ENCODE measurements at regions not wholly inside any gene's neighbourhood (a gene's known extent, or its start where the extent isn't known, plus 50 kb on each side); places are given as distances from the start of the nearest gene placed in this dataset.

DNA sequence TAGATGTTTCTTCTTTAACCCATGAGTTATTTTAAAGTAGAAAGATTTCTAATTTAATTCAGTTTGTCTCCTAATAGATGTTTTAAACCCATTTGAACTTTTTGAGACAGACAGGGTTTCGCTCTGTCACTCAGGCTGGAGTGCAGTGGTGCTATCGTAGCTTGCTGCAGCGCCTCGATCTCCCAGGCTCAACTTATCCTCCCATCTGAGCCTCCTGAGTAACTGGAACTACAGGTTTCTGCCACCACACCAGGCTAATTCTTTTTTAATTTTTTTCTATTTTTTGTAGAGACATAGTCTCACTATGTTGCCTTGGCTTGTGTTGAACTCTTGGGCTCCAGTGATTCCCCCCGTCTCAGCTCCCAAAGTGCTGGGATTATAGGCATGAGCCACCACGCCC lies 53.0 kb upstream of the RAB18 start:
- DNase-seq, result no peak

DNA sequence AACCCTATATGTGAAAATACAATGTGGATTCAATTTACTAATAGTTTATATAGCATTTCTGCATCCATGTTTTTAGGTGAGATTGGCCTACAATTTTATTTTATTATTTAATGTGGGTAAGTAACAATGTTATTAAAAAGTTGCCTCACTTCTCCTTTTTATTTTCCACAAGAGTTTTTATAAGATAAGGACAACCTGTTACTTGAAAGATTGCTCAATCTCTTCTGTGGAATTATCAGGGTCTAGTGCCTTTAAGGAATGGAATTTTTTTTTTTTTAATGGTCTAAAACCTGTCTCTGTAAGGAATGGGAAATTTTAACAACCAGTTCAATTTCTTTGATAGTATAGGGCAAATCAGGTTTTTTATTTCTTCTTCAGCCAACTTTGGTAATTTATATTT lies 53.9 kb upstream of the RAB18 start:
- DNase-seq, result no peak

DNA sequence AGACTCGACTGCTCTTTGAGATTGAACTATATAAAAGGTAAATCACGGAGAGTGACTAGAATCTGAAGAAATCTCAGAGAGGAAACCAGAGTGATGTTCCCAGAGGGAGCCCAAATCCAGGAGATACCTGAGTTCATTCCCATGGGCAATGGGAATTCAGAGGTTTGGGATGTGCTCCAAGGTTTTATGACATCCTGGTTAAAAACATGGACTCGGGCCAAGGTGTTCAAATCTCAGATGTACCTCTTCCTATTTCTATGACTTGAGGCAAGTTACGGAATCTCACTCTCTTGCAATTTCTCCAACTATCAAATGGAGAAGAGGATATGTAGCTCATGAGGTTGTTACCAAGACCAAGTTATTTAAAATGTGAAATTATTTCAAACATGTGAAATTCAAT lies 54.5 kb upstream of the RAB18 start:
- DNase-seq, result no peak

DNA sequence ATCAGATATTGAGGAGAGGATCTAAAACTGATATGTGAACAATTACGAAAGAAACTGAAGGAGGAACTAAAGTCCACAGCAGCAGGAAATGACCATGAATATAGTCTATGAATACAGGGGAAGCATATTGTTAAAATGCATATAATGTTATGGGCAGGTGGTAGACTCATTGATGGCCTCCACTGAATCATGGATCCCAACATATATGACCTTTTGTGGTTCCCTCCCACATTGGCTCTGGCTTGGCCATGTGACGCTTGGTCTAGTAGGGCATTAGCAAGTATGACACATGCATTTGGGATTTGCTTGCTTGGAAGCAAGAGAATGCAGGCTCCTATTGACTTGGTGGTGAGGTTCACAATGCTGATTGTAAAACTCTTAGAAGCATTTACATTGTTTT lies 55.2 kb upstream of the RAB18 start:
- no peak for DNase-seq

DNA sequence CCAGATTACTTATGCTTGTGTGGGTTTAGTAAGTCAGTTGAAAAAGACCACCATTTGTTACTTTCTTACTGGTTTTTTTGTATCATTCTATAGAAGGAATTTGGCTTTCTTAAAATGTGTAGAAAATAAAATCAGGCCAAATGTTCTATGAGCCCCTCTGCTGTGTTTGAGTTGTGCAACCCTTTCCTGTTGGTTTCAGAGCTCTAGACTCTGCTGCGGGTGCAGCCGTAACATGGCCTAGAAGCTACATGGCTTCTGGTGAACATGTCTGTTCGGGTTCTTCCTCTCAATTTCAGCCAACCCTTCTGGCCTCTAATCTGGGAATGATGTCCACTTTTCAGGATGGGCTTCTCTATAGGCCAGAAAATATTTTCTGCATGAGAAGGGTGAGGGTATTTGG lies 56.6 kb upstream of the RAB18 start:
- DNase-seq, result no peak

DNA sequence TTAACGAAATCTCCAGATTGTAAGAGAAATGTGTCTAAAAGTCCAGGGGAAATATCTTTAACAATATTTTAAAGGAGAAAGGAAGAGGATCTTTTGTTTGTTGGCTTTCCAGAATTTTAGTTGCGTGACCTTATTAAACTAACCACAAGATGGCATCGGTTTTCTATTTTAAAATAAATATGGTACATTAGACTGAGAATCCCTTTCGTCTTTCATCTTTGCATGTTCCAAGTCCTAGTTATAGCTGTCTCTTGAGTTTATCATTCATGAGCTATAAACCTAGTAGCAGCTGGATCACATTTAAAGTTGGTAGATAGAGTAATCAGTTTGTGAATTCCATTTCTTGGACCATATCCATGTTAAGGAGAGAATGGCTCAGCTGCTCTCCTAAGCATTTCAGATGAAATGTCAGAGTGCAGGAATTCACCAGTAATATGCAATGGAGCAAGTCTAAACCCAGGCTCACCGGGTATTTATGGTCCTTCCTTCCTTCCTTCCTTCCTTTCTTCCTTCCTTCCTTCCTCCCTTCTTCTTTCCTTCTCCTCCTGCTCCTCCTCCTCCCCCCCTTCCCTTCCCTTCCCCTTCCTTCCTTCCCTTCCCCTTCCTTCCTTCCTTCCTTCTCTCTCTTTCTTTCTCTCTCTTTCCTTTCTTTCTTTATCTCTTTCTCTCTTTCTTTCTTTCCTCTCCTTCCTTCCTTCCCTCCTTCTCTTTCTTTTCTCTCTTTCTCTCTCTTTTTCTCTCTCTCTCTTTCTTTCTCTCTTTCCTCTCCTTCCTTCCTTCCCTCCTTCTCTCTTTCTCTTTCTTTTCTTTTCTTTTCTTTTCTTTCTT lies 57.8 kb upstream of the RAB18 start:
- no peak for DNase-seq

DNA sequence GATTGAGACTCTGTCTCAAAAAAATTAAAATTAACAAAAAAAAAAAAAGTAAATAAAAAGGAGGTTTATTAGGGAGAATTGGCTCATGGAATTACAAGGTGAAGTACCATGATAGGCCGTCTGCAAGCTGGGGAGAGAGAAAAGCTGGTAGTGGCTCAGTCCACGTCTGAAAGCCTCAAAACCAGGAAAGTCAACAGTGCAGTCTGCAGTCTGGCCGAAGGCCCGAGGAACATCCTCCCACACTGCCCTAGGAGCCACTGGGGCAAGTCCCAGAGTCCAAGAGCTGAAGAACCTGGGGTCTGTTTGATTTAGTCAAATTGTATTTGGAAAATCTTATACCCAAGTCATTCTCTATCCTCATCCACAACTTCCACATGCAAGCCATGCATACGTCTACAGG lies 59.0 kb upstream of the RAB18 start:
- DNase-seq, result no peak

DNA sequence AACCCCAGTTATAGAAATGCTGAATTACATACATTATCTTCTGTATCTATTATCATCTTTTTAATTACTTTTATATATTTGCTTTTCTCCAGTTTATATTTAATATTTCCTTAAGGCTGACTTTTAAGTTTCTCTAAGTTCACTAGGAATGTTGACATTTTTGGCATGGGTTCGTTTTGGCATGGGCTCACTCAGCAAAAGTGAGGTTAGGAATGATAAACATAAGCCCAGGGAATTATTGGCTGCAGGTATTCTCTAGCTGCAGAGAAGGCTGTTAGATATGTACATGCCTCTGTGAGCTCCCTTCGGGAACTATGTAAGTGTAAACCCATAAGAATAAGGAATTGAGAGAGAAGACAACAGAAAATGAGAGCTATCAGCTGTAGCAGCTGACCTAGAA lies 63.6 kb upstream of the RAB18 start:
- no peak for DNase-seq

DNA sequence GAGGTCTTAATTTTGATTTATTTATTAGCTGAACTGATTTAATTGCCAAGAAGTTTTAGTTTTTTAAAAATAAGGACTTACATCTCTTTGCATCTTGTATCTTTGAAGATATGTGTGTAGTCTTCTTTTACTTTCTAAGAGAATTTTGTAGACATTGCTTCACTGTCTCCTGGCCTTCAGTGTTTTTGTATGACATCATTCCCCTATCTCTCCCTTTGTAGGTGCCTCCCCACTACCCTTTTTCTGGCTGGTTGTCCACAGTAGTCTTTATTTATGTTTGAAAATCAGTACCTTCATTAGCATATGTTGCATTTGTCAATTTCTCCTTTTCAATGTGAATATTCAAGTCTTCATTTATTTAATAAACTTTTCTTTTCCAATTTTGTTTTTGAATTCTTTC lies 64.1 kb upstream of the RAB18 start:
- DNase-seq, result no peak

DNA sequence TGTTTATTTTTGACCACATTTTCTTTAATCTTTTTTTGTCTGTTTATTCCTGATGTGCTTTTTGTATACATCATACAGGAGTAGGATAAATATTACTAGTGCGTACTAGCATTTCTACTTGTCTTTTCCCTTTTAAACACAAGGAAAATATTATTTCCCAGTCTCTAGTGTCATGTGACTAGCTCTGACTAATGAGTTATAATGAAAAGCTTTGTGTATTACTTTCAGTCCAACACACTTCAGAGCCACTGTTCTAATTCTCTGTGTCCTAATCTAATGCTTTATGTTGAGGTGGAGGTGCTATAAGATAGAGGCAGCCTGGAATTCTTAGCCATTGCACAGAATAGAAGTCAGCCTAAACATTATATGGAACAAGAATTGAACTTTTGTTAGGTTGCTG lies 65.0 kb upstream of the RAB18 start:
- DNase-seq, result no peak

DNA sequence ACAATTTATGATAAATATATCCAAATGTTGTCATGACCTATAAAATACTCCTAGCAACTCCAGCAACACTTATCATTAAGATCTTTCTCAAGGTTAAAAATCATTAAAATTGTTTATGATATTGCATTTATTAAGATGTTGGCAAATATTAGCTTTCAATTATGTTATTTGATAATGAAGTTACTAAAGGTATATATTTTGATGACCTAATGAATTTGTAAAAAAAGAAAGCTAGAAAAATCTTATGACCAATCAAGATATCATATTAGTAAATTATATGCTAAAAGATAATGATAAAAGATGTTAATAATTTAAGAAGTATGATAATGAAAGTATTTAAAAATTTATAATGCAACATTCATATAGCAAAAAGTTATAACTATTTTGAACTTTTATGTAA lies 66.3 kb upstream of the RAB18 start:
- no peak for DNase-seq

DNA sequence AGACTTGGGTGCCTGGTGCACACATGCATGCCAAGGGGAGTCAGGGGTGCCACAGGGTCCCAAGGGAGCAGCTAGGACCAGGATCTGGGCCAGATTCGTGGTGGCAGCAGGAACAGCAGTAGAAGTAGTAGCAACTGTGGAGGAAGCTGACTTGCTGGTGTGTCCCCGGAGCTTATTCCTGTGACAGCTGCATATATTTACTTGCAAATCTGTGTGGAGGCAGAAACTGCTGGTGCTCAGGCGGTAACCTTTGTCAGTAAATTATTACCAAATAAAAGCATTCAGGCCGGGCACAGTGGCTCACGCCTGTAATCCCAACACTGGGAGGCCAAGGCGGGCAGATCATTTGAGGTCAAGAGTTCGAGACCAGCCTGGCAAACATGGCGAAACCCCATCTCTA lies 67.4 kb upstream of the RAB18 start:
- no peak for DNase-seq

DNA sequence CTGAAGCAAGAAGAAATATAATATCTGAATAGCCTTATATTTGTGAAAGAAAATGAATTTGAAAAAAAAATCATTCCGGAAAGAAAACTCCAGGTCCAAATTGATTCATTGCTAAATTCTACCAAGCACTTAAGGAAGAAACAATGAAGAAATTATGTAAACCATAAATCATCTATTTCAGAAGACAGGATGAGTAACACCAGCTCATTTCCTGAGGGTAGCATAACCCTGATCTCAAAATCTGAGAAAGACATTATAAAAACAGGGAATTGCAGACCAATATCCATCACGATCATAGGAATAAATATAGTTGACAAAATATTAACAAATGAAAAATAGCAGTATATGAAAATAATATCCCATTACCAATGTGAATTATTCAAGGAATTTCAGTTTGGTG lies 70.1 kb upstream of the RAB18 start:
- no peak for DNase-seq

DNA sequence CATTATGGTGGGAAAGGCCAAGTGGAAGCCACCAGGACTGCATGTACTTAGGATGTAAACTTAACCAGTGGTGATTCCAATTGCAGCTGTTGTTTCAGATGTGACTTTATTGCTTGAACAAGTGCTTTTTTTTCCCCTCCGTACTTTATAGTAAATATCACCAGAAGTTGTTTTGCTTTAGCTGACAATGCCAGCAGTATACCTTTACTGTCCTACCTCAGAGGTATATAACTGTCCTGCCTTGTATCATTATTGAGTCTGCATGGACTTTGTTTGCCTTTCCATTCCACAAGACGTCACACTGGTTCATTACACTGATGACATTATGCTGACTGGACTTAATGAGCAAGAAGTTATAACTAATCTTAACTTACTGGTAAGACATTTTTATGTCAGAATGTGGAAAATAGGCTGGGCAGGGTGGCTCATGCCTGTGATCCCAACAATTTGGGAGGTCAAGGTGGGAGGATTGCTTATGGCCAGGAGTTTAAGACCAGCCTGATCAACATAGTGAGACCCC lies 77.1 kb upstream of the RAB18 start:
- DNase-seq, result no peak

DNA sequence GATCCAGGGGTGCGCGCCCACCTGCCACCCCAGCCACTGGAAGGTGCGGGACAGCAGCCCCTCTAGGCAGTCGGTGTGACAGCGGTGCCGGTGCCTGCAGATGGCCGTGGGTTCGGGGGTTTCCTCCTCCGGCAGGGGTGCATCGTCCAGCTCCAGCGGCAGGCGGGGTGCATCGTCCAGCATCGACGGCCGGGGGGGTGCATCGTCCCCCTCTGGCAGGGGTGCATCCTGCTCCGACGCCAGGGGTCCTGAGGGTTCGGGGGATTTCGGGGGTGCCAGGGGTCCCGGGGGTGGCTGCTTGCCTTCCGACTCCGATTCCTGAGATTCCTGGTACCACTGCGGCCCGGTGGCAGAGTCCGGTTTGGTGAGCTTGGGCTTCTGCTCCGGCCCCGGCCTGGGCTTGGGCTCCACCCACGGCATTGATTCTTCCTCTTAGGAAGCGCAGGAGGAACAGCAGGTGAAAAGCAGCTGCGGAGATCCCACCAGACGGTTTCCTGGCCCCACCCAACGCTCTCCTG lies 90.2 kb upstream of the RAB18 start:
- no peak for DNase-seq

DNA sequence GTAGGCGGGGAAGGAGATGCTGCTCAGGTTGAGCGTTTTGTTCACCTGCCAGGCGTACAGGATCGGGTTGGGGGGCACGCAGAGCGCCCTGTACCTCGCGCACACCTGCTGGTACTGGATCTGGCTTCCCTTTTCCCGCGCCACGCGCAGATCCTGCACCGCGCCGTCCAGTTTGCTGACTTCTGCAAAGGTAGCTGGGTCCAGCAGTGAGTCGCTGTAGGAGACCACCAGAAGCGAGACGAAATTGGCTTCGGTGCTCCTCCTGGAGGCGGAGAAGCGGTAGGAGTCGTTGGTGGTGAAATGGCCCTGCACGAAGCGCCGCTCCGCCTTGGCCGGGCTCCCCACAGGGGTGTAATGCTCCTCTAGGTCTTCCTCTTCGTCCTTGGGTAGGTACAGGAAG lies 90.7 kb upstream of the RAB18 start:
- DNase-seq, result no peak

DNA sequence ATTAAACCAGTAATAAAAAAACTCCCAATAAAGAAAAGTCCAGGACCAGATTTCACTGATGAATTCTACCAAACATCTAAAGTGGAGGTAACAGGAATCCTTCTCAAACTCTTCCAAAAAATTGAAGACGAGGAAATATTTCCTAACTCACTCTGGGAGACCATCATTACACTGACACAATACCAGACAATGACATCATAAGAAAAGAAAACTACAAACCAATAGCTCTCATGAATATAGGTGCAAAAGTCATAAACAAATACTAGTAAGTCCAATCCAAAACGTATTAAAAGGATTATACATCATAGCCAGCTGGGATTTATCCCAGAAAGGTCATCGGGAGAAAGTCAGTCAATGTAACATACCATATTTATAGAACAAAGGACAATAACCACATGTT lies 94.0 kb upstream of the RAB18 start:
- DNase-seq, result no peak

DNA sequence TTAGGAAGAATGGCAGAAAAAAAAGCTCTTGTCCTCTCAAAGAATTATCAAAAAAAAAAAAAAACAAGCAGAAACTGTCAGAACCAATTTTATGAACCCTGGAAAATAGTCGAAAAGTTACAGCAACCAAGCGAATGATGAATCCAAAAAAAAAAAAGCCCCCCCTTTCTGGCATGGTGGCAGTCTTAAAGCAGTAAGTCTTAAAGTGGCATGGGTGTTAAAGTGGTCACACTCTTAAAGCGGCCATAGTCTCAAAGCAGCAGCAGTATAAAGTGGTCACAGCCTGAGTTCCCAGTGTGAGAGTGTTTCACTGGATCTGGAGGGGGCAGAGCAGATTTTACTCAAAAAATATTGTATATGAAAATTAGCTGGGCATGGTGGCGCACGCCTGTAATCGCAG lies 96.8 kb upstream of the RAB18 start:
- DNase-seq, result no peak

DNA sequence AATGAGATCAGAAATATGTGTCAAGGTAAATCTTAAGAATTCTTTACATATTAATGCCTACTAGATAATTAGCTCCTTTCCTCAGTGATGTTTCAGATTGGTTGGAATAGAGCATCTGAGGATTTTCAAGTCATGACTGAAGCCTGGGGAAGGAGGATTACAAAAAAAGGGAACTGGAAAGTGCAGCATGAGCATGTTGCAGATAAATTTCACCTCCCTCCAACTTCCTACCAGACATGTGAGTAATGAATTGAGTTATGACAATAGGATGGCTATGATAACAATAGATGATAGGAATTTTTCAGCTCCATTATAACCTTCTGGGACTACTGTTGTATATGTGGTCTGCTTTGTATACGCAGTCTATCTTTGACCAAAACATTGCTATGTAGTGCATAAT lies 104.2 kb upstream of the RAB18 start:
- DNase-seq, result no peak

DNA sequence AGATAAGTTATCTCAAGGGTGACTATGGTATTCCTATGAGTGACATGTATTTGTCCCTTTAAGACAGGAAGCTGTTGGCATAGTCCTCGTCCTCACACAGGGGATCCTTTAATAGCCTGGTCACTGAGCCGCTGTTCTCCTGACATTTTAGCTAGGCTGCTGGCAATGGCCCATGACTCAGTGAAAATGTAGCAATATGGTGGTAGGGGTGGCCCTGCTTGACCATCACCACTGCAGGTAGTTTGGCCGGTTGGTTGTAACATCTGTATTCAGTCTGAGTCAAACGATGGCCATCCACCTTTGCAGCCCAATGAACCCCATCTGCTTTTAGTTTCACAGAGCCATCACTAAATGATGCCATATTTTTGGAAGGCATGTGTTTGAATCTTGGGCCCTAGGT lies 110.1 kb upstream of the RAB18 start:
- DNase-seq, result no peak

DNA sequence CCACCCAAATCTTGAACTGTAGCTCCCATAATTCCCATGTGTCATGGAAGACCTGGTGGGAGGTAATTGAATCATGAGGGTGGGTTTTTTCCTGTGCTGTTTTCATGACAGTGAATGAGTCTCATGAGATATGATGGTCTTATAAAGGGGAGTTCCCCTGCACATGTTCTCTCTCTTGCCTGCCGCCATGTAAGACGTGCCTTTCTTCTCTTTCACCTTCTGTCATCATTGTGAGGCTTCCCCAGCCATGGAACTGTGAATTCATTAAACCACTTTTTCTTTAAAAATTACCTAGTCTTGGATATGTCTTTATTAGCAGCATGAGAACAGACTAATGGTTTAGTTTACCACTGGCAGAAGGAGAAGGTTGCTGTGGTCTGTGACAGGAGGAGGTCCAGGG lies 111.5 kb upstream of the RAB18 start:
- no peak for DNase-seq

DNA sequence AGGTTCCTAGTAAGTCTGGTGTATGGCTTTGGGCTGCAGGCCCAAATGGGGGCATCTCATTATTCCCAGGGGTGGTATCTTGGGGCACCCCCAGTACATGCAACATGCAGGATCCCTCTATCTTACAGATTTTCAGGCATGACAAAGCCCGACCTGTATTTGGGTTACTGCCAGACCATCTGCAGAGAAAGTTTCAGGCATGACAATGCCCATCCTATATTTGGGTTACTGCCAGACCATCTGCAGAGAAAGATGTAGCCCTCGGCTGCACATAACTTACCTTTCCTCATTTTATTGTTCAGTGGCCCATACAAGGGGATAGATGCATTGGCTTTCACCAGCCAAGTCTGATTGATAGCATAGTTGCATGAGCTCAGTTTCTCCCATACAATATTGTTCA lies 112.2 kb upstream of the RAB18 start:
- no peak for DNase-seq

DNA sequence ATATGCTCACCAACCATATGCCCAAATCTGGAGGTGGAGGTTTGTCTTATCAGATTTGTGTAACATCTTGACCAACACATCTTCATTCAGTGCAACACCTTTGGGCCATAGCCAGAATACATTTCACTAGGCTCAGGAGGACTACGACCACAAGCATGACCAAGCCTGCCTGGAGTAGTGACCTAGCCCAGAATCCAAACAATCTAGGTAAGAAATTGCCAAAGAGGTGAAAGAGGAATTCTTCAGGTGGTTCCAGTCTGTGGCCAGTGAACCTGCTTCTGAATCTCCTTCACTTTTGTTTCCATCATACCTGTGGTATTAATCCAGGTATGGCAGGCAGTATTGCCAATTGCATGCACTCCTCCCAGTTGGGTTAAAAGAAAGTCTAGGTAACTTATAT lies 112.8 kb upstream of the RAB18 start:
- DNase-seq, result no peak

DNA sequence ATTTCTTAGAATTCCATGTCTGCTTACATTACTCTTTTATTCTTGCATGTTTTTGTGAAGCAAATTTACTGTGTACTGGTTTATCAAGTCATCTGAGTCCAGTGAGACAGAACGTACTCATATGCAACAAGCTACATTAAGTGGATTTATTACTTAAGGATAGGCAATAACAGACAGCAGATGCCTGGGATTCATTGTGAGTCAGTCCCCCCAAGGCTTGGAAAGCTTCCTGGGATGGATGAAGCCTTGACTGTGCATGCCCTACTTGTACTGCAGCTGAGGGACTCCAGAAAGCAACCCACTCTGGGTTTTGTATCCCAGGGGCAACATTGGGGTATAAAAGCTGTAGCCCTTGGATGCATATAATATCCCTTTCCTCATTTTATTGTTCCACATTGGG lies 113.4 kb upstream of the RAB18 start:
- no peak for DNase-seq

DNA sequence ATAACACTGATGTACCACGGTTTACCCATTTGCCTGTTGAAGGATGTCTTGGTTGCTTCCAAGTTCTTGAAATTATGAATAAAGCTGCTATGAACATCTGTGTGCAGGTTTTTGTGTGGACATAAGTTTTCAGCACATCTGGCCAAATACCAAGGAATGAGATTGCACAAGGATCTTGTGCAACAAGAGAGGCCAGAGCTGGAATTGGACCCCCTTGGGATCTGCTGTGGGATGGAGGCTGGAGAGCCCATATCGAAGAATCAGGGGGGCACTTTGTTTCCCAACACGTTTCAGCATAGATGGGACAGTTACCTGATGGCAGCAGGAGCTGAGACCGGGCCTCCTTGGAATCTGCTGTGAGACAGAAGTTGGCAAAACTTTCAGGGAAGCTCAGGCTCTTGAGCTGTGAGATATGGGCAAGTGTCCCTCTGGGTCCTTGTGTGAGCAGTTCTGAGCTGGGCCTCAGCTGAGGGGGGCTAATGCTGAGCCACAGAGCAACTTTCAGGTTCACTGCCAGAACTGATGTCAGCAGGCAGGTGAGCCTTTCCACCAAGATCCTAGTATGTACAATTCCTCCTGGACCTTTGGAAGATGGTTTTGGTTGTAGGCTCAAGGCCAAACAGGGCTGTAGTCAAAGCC lies 115.2 kb upstream of the RAB18 start:
- no peak for DNase-seq
